ENCODE measurements at regions not wholly inside any gene's neighbourhood (a gene's known extent, or its start where the extent isn't known, plus 50 kb on each side); places are given as distances from the start of the nearest gene placed in this dataset.

DNA sequence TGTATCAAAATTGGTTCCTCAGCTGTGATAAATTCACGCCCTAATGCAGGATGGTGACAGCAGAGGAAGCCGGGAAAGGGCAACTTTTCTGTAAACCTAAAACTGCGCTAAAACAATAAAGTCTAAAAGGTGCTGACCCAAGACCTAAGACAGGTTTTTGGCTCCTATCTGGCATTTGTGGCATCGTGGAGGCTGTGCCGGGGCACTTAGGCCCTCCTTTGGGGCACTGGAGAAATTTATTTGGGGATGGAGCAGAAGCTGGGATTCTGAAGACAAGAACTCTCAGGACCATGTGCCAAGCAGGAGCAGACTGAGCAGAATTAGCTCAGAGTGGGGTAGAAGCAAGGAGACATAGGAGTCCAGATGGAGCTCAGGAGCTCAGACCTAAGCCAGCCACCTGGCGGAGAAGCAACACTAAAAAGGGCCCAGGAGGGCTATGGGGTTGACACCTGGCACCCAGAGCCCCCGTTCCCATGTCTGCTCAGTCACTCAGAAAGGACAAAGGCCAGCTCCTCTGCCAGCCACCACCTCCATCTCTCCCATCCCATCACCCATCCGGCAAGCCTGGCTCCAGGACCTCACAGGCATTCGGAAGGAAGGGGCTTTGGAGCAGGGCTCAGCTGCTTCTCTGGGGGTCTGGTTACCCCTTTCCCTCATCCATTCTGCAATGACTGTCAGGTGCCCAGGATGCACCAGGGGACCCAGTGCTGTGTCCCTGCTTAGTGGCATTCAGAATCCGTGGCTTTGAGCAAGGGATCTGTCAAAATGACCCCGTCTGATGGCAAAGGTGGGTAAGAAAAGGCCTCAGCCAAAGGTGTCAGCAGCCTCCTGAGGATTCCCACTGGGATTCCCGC, 347.7 kb downstream of the NPHP4 start:
- Histone ChIP-seq H3K9me3 (no peaks in the 10 kb centered on the region), H3K4me1 (no peaks in the 10 kb centered on the region), H3K4me3 (no peak overlapping the region), H3K27ac (no peak overlapping the region), H3K36me3 (no peaks in the 10 kb centered on the region), H3K27me3 (peaks cover 11% of the 10 kb centered on the region)
- TF ChIP-seq, protein P1, sequence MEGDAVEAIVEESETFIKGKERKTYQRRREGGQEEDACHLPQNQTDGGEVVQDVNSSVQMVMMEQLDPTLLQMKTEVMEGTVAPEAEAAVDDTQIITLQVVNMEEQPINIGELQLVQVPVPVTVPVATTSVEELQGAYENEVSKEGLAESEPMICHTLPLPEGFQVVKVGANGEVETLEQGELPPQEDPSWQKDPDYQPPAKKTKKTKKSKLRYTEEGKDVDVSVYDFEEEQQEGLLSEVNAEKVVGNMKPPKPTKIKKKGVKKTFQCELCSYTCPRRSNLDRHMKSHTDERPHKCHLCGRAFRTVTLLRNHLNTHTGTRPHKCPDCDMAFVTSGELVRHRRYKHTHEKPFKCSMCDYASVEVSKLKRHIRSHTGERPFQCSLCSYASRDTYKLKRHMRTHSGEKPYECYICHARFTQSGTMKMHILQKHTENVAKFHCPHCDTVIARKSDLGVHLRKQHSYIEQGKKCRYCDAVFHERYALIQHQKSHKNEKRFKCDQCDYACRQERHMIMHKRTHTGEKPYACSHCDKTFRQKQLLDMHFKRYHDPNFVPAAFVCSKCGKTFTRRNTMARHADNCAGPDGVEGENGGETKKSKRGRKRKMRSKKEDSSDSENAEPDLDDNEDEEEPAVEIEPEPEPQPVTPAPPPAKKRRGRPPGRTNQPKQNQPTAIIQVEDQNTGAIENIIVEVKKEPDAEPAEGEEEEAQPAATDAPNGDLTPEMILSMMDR (IDR thresholded peaks at IDR 0.05) = no peak
- no peak for TF ChIP-seq POLR2A (IDR thresholded peaks at IDR 0.05)
- TF ChIP-seq POLR2AphosphoS5 (IDR thresholded peaks at IDR 0.05) = no peak
- no peak for TF ChIP-seq EP300 (IDR thresholded peaks at IDR 0.05; ENCODE audit: low read depth)
- no peak for DNase-seq
- WGBS, 2 donors (ENCODE audit: low coverage in 1 of 2) = 63 to 80% methylated on average over 3 to 12 of the region's 12 CpGs
- intact Hi-C loops (cut with DNase I; ENCODE audit: low total_unique reads) = no loop called here
- in situ Hi-C loops (cut with MboI; ENCODE audit: low pct_ligation_motif_present in 1 of 4, low pct_unique_long_range_greater_than_20kb in 1 of 4, low sequenced_read_pairs in 3 of 4) = no loop called here

- Histone ChIP-seq H3K9me3 (no peaks in the 10 kb centered on the region), H3K27ac (no peak overlapping the region), H3K4me1 (no peaks in the 10 kb centered on the region), H3K27me3 (peaks cover 7% of the 10 kb centered on the region), H3K4me3 (no peak overlapping the region), H3K36me3 (no peaks in the 10 kb centered on the region)
- intact Hi-C loops (cut with DNase I; ENCODE audit: low total_unique reads) (no loop called here), in situ Hi-C loops (cut with MboI; ENCODE audit: low pct_ligation_motif_present in 1 of 4, low pct_unique_long_range_greater_than_20kb in 1 of 4, low sequenced_read_pairs in 3 of 4) (no loop called here)
- 70 to 89% methylated on average over 2 to 8 of the region's 15 CpGs for WGBS, 2 donors (ENCODE audit: low coverage in 1 of 2)
- TF ChIP-seq, protein P1 (IDR thresholded peaks at IDR 0.05) = no peak
- TF ChIP-seq POLR2A (IDR thresholded peaks at IDR 0.05) (no peak), EP300 (IDR thresholded peaks at IDR 0.05; ENCODE audit: low read depth) (no peak)
- DNase-seq = no peak
These were observed 348.7 kb downstream of the NPHP4 start for GRCh38 chr1:5643360-5644107.

DNA sequence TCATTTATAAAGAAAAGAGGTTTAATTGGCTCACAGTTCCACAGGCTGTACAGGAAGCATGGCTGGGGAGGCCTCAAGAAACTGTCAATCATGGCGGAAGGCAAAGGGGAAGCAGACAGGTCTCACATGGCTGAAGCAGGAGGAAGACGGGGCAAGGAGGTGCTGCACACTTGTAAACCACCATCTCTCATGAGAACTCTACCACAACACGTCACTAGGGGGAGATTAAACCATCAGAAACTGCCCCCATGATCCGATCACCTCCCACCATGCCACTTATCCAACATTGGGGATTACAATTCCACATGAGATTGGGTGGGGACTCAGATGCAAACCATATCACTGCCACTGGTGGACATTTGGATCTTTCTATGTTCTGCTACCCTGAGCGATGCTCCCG, 351.4 kb downstream of the NPHP4 start:
- Histone ChIP-seq H3K4me3 (no peak overlapping the region), H3K9me3 (no peaks in the 10 kb centered on the region), H3K27ac (no peak overlapping the region), H3K4me1 (no peaks in the 10 kb centered on the region), H3K36me3 (no peaks in the 10 kb centered on the region), H3K27me3 (peaks cover 14% of the 10 kb centered on the region)
- DNase-seq = no peak
- 17 to 48% methylated on average over 3 to 6 of the region's 6 CpGs for WGBS, 2 donors (ENCODE audit: low coverage in 1 of 2)
- intact Hi-C loops (cut with DNase I; ENCODE audit: low total_unique reads) = no loop called here
- in situ Hi-C loops (cut with MboI; ENCODE audit: low pct_ligation_motif_present in 1 of 4, low pct_unique_long_range_greater_than_20kb in 1 of 4, low sequenced_read_pairs in 3 of 4) = no loop called here
- TF ChIP-seq POLR2A (IDR thresholded peaks at IDR 0.05) = no peak
- no peak for TF ChIP-seq EP300 (IDR thresholded peaks at IDR 0.05; ENCODE audit: low read depth)
- TF ChIP-seq, protein P1 (IDR thresholded peaks at IDR 0.05) = no peak
- no peak for TF ChIP-seq POLR2AphosphoS5 (IDR thresholded peaks at IDR 0.05)

DNA sequence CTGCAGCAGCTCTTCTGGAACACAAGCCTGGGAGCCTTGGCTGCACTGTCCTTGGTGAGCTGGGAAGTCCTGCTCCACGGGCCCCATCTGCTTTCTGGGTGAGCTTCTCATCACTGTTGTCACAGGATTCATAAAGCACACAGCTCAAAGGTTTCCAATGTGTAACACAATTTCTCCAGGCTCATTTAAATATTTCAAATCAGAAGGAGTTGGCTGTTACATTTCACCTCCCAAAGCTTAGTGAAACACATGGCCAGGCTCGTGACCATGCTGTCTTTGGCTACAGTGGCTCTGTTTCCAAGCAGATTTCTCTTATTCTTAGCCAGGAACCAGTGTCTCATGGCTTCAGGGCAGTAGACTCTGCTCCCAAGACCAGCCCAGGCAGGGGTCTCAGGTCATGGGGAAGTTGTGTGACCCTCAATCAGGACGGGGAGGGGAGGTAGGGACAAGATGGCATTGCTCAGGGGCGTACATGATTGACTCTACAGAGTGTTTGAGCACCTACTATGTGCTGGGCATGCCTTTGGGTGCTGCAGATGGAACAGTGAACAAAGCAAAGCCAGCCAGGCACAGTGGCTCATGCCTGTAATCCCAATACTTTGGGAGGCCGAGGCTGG, 353.0 kb downstream of the NPHP4 start:
- Histone ChIP-seq H3K4me1 (no peaks in the 10 kb centered on the region), H3K36me3 (no peaks in the 10 kb centered on the region), H3K4me3 (no peak overlapping the region), H3K27ac (no peak overlapping the region), H3K27me3 (peaks cover 14% of the 10 kb centered on the region), H3K9me3 (no peaks in the 10 kb centered on the region)
- no peak for DNase-seq
- WGBS, 2 donors (ENCODE audit: low coverage in 1 of 2) = 60 to 67% methylated on average over 1 to 5 of the region's 5 CpGs
- in situ Hi-C loops (cut with MboI; ENCODE audit: low pct_ligation_motif_present in 1 of 4, low pct_unique_long_range_greater_than_20kb in 1 of 4, low sequenced_read_pairs in 3 of 4) (no loop called here), intact Hi-C loops (cut with DNase I; ENCODE audit: low total_unique reads) (no loop called here)
- no peak for TF ChIP-seq EP300 (IDR thresholded peaks at IDR 0.05; ENCODE audit: low read depth)
- TF ChIP-seq POLR2AphosphoS5 (IDR thresholded peaks at IDR 0.05) = no peak
- TF ChIP-seq POLR2A (IDR thresholded peaks at IDR 0.05) = no peak
- TF ChIP-seq, protein P1 (IDR thresholded peaks at IDR 0.05) = no peak
